ENCODE measurements at regions not wholly inside any gene's neighbourhood (a gene's known extent, or its start where the extent isn't known, plus 50 kb on each side); places are given as distances from the start of the nearest gene placed in this dataset.

- Histone ChIP-seq H3K27ac (ENCODE audit: insufficient read depth, low read depth, low read length) (no peak overlapping the region), H3K9ac (replicated peaks; ENCODE audit: extremely low read depth, insufficient read depth, low read length) (no peak overlapping the region), H3K36me3 (ENCODE audit: control insufficient read depth in 2 of 2, extremely low read depth in 1 of 2, insufficient read depth in 2 of 2, low read length in 2 of 2) (no peaks in the 10 kb centered on the region), H4K20me1 (replicated peaks; ENCODE audit: control insufficient read depth, extremely low read depth, insufficient read depth, low read length) (no peaks in the 10 kb centered on the region), H3K4me3 (replicated peaks in 1 of 3; ENCODE audit: insufficient read depth in 1 of 3, low read depth in 1 of 3, low read length in 3 of 3) (no peak overlapping the region), H3K9me3 (replicated peaks; ENCODE audit: control insufficient read depth, insufficient read depth, low read length) (no peaks in the 10 kb centered on the region), H3K4me1 (ENCODE audit: control insufficient read depth, extremely low read depth, insufficient read depth, low read length) (no peaks in the 10 kb centered on the region), H3K9me1 (replicated peaks; ENCODE audit: control insufficient read depth, extremely low read depth, insufficient read depth, low read length) (no peaks in the 10 kb centered on the region), H3K4me2 (ENCODE audit: insufficient read depth, low read length) (no peak overlapping the region), H2AFZ (ENCODE audit: low read depth, low read length) (no peak overlapping the region), H3K27me3 (ENCODE audit: control insufficient read depth in 2 of 2, insufficient read depth in 2 of 2, low read length in 2 of 2) (peaks cover 0 to 4% of the 10 kb centered on the region in 2 experiments), H3K79me2 (ENCODE audit: control insufficient read depth, insufficient read depth, low read length) (no peaks in the 10 kb centered on the region)
- DNase-seq (ENCODE audit: low read depth, low spot score) = no peak
- no TSS peak for BruUV-seq (replicated peaks)
- dilution Hi-C loops (cut with MboI; ENCODE audit: extremely low pct_ligation_motif_present, low sequenced_read_pairs) = no loop called here
- TF ChIP-seq POLR2AphosphoS5 (IDR thresholded peaks at IDR 0.05; ENCODE audit: insufficient read depth, low read depth, low read length) (no peak), EZH2 (IDR thresholded peaks at IDR 0.05; ENCODE audit: borderline replicate concordance, low read depth, low read length, severe bottlenecking) (no peak), JUN (IDR thresholded peaks at IDR 0.05; ENCODE audit: borderline replicate concordance, insufficient read depth, insufficient read length, low read depth) (no peak), FOS (IDR thresholded peaks at IDR 0.05; ENCODE audit: borderline replicate concordance, insufficient read depth, low read length) (no peak), POLR2A (IDR thresholded peaks at IDR 0.05; ENCODE audit: low read depth, low read length) (no peak), GATA2 (IDR thresholded peaks at IDR 0.05; ENCODE audit: insufficient read depth, insufficient read length, low read depth, low read length) (no peak), CTCF (IDR thresholded peaks at IDR 0.05; ENCODE audit: extremely low read depth in 1 of 2, insufficient read depth in 1 of 2, low read depth in 1 of 2, low read length in 2 of 2) (no peak), MYC (IDR thresholded peaks at IDR 0.05; ENCODE audit: low read depth, low read length) (no peak)
- TF ChIP-seq, protein P1, sequence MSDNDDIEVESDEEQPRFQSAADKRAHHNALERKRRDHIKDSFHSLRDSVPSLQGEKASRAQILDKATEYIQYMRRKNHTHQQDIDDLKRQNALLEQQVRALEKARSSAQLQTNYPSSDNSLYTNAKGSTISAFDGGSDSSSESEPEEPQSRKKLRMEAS (IDR thresholded peaks at IDR 0.05; ENCODE audit: insufficient read depth, insufficient read length) = no peak
- no peak for FAIRE-seq
- intact Hi-C loops (cut with micrococcal nuclease) = no loop called here
- ChIA-PET CTCF (interaction anchor here (0.9 kb wide), 1 partner anchor 512 kb away, joined by 3 read pairs; no protein-coding TSS in a partner anchor), POLR2A (no interaction called here)
These were observed 160.3 kb downstream of the ANXA2 start for GRCh38 chr15:60237446-60237845.
